OCI-LY1 (cell line): ENCODE measurements at regions not wholly inside any gene's neighbourhood (a gene's known extent, or its start where the extent isn't known, plus 50 kb on each side); places are given as distances from the start of the nearest gene placed in this dataset.

ENCODE experiments used
- CTCF ChIP-seq: fragments of 200-600 bp; sonication (generic), shearing (Covaris generic); IDR thresholded peaks from 2 replicates; pipeline ENCODE4 v1.5.1; 2017; ENCODE audit warnings: mild to moderate bottlenecking, antibody characterized with exemption, low read length, moderate library complexity, mixed read lengths
- EZH2 ChIP-seq: fragments of 200-600 bp; sonication (generic), shearing (Covaris generic); IDR thresholded peaks from 2 replicates; pipeline ENCODE4 v1.8.0; 2017; ENCODE audit warnings: borderline replicate concordance, mixed run types, mild to moderate bottlenecking, antibody characterized with exemption, low read length, moderate library complexity, mixed read lengths

DNA sequence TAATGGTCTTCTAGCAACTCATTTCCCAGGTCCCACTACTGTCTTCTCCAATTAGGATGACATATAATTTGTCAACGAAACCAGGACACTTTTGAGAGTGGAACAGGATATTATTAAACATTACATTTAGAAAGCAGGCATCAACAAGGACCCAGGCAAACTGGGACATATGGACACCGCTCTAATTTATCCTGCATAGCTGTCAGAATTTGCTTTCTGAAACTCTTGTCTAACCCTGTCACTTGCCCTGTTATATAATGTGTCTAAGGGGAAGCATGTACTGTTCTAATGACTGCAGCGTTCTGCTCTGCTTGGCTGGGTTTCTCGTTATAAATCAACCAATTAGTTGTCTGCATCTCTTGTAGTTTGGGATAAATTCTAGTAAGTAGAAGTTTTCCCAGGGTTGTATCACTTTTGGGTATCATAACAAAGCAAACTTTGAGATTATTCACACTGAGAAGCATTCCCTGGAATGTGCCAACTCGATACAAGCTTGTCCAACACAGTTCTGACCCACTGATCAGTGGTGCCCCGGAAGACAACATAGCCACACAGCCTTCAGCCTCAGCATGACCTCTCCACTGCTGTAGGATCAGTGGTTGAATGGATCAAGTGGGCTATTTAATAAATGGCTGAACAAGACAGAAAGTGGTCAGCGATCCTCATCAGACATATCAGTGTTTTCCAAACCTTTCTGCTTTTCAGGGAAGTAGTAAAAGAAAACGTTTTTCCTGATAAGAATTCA lies 228.1 kb downstream of the KIF20B start:
- no peak for TF ChIP-seq CTCF
- no peak for TF ChIP-seq EZH2
